Lower leg skin (tissue), 3 donors: ENCODE measurements at regions not wholly inside any gene's neighbourhood (a gene's known extent, or its start where the extent isn't known, plus 50 kb on each side); places are given as distances from the start of the nearest gene placed in this dataset.

ENCODE experiments used
- POLR2A ChIP-seq, 2 donors: fragments of 450-650 bp; IDR thresholded peaks; one replicate each; pipeline ENCODE4 v1.6.1; 2016 to 2017; ENCODE audit warnings: antibody characterized with exemption in 2 of 2, mild to moderate bottlenecking in 1 of 2, moderate library complexity in 1 of 2
- TF ChIP-seq, protein P1 (sequence below), 3 donors: fragments of 450-650 bp; IDR thresholded peaks; one replicate each; pipeline ENCODE4 v1.5.1; 2016; ENCODE audit warnings: antibody characterized with exemption in 3 of 3, mild to moderate bottlenecking in 3 of 3, moderate library complexity in 2 of 3

DNA sequence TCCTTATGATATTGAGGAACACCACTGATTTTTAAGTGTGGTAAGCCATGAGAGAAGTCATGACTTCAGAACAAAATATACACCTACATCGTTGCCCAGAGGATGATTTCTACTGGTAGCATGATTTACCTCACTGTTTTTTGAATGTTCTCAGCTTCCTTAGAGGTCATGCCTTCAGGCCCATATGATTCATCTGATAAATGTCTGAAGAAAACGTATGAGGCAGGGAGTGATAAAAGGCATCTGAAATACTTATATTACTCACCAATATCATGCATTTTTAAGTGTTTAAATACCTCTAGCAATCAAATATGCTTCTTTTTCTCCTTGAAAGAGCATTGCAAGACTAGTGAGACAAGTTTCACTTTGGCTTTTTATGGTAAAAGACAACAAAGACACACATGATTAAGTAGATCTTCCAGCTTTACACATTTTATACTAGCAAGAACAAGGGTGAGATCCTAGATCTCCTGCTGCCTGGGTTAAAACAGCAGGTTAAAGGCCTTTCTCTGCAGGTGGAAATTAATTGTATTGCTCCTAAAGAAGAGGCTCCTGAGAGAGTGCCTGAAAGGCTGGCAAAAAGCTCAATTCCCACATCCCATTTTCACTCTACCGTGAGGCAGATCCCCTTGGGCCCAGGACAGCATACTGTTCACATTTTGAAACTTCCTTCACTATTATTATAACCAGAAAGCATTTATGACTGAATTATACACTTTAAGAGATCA, 432.4 kb downstream of the SLITRK1 start:
- TF ChIP-seq, protein P1, sequence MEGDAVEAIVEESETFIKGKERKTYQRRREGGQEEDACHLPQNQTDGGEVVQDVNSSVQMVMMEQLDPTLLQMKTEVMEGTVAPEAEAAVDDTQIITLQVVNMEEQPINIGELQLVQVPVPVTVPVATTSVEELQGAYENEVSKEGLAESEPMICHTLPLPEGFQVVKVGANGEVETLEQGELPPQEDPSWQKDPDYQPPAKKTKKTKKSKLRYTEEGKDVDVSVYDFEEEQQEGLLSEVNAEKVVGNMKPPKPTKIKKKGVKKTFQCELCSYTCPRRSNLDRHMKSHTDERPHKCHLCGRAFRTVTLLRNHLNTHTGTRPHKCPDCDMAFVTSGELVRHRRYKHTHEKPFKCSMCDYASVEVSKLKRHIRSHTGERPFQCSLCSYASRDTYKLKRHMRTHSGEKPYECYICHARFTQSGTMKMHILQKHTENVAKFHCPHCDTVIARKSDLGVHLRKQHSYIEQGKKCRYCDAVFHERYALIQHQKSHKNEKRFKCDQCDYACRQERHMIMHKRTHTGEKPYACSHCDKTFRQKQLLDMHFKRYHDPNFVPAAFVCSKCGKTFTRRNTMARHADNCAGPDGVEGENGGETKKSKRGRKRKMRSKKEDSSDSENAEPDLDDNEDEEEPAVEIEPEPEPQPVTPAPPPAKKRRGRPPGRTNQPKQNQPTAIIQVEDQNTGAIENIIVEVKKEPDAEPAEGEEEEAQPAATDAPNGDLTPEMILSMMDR (IDR thresholded peaks at IDR 0.05): no peak
- no peak for TF ChIP-seq POLR2A (IDR thresholded peaks at IDR 0.05)
